ENCODE measurements at regions not wholly inside any gene's neighbourhood (a gene's known extent, or its start where the extent isn't known, plus 50 kb on each side); places are given as distances from the start of the nearest gene placed in this dataset.

DNA sequence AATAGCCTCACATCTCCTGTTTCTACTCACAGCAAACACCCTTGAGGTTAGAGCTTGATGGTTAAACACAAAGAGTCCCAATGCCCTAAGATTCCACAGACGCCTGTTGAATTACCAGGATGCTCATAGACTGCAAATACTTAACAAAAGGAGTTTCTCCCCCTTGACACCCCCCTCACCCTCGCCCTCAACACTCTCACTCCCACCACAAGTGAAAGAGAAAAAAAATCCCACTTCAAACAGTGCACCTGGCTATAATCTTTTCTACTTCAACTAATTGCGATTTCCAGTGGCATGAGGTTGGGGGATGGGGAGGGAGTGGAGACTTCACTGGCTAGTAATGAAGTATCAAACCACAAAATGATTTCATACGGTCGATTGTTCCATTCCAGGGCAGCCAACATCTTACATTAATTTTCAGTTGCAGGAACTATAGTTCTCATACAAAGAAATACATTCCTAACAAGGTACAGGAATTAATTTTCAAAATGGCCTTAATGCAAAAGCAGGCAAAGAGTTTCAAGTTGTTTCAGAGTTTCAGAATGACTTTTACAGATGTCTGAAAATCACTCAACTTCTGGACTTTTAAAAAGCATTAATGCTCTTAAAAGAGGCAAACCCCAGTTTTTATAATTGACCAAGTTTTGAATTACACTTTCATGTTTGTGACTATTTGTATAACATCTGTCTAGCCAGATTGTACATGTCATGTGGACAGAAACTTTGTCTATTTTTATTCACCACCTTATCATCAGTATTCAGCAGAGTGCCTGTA is 390.7 kb downstream of the C12orf75 start:
- no peak for DNase-seq

DNA sequence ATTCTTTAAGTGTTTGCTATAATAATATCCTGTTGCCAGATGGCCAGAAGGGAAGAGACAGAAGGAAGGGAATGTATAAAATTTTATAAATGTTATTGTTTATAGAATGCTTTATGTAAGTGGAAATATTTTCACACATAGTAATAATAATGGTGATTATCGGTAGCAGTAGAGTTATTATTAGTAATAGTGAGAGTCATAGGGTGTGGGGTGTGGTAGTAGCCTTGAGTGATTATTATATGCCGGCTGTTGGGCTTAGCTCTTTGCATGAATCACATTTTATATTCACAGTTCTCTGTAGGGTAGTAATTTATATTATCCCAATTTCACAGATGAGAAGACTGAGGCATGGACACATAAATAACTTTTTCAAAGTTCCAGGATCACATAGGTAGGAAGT is 391.4 kb downstream of the C12orf75 start:
- no peak for DNase-seq

DNA sequence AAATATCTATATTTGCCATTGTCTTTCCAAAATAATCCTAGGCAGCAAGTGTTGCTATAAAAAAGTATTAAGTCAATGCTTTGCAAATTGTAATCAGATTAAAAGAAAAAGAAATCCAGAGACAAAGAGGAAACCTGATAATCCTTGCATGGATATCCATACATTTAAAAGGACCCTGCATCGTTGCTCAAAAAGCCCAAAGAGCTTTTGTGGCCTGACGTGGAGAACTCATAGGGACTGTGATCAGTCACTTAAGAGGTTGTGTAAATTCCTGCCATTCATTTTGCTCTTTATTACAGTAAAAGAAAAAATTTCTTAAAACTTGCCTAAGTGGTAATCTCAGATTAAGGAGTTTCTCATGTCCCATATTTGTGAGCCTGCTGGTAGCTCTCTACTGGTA is 392.6 kb downstream of the C12orf75 start:
- no peak for DNase-seq

DNA sequence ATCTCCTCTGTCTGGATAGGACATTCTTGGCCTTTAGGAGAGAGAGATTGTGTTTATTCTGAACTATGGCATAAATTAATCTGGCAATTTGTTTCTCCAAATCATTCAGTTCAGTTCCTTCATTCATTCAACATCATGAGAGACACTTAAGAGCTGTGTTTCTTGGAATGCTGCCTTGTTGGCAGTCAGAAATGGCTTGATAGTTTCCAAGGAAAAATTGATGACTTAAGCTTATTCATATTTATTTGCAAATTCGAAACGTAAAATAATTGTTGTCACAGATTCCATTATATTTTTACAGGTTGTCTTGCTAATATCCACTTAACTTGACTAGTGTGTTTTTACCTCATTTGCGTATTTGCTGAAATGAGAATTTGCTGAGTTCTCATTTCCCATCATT is 393.0 kb downstream of the C12orf75 start:
- no peak for DNase-seq

DNA sequence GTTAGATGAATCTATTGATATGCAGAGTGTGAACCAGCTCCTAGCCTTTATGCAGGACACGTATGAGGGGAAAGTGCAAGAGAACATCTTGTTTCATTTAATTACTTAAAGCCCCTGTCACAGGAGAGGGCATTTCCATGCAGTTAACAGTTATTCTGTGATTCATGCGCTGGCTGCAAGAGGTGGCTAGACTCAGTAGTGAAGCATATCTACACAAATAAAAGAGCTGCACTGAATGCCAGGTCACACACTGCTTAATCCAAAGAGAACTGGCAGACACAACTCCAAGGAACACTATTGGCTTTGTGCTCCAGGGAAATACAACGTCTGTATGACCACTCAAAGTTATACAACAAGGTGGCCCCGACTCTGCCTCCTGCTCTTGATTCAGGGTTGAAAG is 394.1 kb downstream of the C12orf75 start:
- no peak for DNase-seq

DNA sequence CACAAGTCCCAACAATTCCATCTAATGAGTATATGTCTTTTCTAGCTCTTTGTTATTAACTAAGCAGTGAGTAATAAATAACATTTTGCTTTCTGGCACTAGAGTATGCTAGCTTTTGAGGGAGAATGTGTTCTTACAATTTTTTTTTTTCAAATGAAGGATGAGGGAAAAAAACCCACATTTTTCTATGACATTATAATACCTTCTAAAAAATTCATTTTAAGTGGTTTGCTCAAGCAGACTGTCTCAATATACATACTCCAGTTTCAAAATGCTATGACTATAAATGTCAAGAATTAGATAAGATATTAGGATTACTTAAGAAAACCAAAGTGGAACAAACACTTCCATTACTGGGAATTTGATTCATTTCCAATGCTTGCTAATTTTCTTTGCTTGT is 394.6 kb downstream of the C12orf75 start:
- DNase-seq, result no peak

DNA sequence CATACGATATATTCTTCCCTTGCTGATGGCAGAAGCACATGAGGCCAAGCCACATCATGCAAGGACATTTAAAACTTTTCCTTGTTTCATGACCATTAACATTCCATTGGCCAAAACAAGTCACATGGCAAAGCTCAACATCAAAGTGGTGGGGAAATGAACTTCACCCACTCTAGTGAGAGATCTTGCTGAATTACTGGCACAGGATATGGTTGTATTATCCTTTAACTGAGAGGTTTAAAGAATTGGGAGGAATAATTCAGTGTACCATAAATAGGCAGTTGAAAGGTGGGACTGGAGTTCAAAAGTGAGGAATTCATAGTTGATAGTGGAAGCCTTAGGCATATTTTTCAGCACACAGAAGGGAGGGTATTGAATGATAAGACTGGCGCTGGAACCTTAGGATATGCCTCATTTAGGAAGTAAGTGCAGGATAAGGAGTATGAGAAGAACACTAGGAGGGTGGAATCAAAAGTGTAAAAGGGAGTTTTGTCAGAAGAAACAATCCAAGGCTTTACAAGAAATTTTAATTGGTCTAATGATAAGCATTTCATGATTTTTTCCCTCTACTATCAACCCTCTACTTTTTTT is 398.8 kb downstream of the C12orf75 start:
- DNase-seq, result no peak

DNA sequence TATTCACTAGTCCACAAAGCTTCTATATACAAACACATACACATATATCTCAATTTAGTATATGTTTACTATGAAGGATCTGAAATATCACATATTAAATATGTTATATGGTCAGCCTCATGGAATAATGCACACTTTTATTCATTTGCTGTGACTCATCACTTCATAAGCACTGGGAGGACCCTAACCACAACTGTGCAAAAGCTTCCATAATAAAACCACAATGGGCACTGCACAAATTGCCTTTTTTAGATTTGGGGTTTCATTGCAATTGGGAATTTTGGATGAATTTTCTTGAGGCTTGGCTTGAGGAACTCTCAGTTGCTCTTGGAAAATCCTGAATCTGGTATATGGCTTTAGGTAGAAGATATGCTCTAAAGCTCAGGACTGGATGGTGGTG is 399.4 kb downstream of the C12orf75 start:
- no peak for DNase-seq

DNA sequence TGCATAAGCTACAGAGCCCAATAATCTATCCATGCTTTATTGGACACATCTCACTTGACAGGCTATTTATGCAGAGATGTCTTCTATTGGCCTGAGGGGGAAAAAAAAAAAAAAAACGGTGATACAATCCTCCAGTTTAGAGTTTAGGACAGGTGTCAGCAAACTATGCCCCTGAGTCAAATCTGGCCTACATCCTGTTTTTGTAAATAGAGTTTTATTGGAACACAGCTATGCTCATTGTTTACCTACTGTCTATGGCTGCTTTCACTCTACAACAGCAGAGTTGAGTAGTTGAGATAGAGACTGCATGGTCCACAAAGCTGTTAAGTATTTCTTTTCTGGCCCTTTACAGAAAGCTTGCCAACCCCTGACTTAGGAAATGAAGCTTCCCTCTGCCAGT is 403.1 kb downstream of the C12orf75 start:
- no peak for DNase-seq

DNA sequence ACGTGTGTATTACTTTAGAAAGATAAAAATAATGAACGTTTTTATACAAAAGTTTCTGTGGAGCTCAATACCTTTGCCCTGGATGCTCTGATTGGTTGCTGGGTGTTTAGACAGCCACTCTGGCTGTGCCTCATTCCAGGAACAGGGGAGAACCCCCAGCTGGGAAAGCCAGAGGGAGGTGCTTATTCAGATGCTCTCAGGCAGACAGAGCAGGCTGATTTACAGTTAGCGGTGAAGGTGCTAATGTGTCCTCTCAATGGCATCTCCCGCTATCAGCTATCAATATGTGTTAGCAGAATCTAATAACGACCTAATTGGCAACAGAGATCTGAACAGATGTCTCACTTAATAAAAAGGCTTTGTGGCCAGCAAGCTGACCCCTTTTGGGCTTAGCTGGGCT is 402.3 kb downstream of the NUAK1 start:
- no peak for DNase-seq

DNA sequence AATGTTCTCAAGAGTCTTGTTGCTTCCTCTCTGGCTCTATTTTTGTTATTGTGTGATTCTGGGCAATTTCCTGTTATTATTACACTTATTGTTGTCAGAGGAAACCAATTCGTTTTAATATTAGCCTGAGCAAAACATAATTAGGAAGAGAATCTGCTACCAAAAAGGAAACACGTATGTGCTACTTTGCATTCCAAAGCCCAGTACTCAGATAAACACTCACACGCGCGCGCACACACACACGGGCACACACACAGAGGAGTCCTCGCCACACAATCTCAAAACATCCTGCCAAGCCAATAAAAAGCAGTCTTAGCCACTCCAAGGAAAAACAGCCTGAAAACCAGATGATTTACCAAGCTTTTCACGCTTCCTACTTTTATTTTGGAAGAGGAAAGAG is 400.7 kb downstream of the NUAK1 start:
- peak; percentile 4 for DNase-seq

DNA sequence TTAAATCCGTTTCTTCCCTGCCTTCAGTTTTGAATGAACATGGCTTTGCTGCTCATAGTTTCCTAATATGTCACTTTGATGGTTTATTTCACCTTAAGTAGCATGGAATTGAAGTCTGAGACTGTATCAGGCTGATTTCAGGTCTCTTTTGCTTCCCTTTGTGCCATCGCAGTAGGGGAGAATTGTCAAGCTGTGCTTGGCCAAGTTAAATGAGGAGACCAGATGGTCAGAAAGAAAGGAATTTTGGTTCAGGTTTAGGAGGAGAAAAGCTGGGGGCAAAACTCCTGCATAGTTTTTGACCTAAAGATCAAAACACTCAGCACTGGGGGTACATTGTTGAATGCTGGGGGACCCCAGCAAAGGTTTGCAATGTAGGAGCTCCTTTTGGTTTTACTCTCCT is 398.4 kb downstream of the NUAK1 start:
- DNase-seq, result no peak

DNA sequence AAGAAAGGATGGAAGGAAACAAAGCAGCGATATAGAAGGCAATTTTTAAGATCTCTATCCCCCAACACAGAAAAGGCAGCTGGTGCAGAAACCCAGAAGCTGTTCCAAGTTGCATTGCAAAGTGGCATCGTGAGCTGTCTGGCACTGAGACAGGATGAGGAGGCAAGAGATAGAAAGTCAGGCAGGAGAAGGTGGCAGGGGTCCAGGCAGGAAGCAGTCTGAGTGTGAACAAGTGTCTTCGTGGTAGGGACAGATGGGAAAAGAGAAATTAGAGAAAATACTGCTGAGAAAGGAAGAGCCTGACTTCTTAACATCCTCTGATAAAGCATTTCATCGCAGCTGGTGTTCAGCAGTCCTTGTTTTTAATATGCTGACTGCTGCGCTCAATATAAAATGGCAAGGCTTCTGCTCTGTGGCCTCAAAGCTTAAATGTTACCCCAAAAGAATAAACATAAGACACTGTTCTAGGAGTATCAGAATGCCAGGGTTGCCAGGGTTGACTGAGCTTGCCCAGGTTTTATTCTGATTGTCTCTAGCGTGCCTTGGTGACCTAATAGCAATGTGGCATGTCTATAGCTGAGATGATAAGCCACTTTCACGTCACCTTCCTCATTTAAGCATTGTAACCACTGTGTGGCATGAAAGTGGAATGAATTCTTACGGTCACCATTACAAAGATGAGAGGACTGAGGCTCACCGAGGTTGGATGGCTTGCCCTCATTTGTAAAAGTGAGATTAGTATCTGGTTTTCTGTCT is 397.6 kb downstream of the NUAK1 start:
- no peak for DNase-seq

DNA sequence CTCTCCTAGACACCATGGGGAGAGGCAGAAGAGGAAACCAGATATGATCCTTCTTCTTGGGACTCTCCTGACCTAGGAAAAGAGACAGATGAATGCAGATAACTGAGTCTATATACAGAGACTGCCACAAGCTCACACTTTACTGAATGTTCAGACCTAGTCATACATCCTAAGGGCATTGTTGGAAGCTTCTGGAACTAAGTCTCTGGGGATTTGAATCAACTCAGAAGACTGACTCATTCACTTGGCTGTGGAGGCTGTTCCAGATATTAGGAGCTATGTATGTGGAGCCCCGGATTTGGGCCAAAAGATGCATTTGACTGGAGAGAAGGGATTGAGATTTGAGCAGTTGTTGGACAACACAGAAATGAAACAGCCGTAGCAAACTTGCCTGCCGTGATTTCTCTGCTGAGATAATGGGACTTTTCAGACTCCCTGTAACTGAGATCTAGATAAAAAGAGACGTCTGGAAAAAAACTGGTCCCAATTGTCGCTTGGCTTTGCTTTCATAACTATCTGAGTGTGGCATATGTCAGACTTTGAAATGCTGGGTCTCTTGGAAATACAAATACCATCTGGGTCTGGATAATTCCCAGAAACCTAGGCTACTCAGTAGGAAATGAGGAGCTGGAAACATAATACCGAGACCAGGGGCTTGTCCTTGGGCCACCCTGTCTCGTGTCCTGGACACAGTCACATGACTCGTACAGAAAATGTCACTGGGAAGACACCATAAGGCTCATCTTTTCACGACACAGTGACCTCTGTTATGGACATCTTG is 396.8 kb downstream of the NUAK1 start:
- no peak for DNase-seq

DNA sequence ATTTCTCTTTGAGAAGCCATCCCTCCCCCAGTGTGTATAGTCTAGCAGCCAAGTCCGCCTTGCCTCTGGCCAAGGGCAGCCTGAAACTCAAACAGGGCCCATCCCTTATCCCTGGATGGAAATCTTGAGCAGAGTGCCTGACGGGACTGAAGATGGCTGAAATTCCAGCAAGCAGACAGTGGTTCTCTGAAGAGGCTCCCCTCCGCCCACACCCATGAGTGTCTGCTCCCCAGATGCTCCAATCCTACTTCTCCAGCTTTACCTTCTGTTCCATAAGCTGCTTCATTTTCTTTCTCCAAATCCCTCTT is 396.2 kb downstream of the NUAK1 start:
- DNase-seq, result no peak

DNA sequence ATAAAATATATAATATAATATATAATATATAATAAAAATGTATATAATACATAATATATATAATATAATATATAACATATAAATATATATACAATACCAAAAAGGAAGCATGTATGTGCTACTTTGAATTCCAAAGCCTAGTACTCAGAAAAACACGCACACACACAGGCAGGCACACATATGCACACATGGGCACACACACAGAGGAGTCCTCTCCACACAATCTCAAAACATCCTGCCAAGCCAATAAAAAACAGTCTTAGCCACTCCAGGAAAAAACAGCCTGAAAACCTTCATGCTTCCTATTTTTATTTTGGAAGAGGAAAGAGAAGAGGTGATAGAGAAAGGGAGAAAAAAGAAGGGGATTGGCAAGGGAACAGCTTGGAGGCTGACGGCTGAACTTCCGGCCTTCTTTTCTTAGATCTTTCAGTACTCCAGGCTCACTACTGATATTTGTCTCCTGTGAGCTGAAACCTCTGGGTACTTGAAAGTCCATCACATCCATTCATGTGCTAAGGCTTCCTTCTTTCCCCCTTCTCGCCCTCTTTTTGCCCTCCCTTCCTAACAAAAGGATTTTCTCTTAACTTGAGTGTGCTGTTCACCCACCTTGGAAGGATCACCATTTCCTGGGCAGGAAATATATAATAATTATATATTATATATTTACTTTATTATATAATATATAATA is 394.2 kb downstream of the NUAK1 start:
- DNase-seq, result no peak

DNA sequence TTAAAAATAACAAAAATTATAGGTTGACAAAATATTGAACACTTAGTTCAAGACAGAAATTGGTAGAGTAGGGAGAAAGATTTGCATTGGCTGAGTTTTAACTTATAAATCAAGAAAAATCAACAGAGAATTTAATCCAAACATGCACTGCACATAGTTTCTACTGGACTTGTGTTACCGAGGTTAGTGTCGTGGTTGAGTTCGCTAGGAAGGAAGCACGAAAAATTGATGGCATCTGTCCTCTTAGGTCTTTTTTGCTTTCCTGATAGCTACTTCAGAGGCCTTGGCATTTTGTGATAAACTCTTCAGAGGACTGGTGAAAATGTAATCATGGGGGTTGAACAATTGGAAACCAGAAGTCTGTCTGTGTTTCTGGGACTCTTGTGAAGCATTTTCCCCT is 392.9 kb downstream of the NUAK1 start:
- DNase-seq, result no peak

DNA sequence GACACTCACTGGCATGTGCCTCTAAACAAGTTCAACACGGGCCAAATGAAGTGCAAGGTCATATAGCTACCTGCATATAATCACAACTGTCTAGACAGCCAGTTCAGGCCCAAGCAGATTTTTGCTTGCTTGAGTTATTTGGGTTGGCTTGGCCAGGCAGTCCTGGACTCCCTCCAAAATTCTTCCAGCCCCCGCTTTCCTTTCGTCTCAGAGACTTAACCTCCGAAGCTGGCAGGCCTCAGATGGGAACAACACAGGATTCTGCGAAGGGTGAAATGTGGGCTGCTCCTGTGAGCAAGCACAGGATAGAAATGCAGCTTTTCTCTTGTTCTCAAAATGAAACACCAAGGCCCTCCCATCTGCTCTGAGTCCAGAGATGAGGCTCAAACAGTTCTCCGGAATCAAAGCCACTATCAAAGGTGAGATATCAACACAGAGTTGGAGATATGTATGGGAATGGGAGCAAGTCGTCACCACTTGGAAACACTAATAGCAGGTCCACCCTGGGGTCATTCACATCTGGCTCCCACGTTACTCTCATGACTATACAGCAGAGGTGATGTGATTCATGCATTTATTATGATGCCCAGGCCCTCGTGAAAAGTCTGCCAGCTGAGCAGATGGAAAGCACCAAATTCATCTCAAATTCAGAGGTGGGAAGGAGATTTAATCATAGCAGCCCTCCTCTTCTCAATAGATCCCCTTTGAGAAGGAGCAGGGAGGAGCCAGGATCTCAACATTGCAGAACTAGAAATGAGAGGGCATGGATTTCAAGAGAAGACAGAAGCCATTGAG is 389.8 kb downstream of the NUAK1 start:
- no peak for DNase-seq

DNA sequence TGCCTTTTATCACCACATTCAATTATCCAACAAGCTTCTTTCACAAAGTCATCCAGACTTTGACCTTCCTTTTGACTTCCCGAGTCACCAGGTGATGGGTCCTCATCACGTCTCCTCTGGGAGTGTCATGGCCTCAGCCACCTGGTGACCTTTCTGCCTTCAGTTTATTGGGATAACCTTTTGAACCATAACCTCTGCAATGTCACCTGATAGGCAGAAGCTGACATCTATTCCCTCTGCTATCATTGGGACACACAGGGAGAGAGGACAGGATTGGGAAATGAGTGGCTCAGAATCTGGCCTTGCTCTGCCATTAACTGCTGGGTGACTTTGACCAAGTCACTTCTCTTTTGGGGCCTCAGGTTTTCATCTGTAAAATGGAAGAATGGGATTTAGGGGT is 388.7 kb downstream of the NUAK1 start:
- no peak for DNase-seq

DNA sequence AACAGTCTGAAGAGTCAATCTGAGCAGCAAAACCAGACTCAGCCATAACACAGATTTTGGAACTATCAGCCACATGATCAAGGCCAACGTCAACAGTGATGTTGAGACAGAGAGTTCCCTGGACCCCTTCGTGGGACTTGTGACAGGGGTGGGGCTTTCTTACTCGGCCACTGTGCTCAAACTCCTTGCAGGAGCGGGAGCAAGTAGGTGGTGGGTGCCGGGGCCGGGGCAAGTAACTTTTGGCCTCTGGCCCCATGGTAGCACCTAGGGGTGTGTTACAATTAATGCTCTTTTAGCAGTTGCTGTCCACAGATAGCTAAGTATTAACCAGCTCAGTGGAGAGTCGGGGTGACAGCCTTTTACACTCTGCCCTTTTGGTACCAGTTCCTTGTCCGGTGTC is 384.4 kb downstream of the NUAK1 start:
- DNase-seq, result no peak

DNA sequence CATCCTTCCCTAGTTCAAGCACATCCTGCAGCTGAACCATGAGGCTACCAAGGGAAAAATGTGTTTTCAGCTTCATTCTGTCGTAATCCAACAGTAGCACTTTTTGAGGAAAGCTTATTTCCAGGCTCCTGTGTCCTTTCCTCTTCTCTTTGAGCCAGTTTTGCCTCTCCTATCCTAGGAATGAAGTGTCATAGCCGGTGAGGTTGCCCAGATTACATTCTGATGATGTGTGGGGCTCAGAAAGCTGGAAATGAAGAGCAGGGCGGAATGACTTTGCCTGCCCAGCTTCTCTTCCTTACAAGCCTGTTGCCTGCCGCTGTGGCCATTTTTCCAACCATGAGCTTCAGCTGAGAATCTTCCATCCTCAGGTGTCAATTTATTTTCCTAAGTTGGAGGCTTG is 381.8 kb downstream of the NUAK1 start:
- DNase-seq, result no peak

DNA sequence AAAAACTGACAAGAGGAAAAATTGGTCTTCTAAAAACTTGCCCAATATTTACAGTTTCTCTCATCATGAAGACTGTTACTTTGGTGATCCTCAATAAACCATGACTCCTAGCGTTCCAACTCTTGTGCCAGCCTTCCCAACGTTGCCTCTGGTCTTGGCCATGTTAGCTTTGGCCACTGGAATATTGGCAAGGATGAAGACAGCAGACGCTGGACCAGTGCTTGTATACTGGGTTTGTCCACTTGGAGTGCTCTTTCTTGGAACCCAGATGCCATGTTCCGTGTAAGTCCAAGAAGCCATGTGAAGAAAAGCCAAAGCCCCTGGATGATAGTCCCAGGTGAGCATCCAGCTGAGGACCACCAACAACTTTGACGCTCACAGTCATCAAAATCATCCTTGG is 379.6 kb downstream of the NUAK1 start:
- DNase-seq, result no peak

All from CD4-positive, alpha-beta T cell treated with Interleukin-10 for 1 hour (primary cell).